Endothelial cell of umbilical vein (primary cell): ENCODE measurements at regions not wholly inside any gene's neighbourhood (a gene's known extent, or its start where the extent isn't known, plus 50 kb on each side); places are given as distances from the start of the nearest gene placed in this dataset.

Experiments
- BruUV-seq: library from RNA; stranded (reverse); fragments of 400-500 nt; replicated peaks from 2 replicates; lab custom pipeline; 2021; lab: Mats Ljungman, UMichigan
- CTCF ChIA-PET: fragments of 300-600, 350-600 bp; sonication (Branson Sonifier 250); formaldehyde crosslinking; loops from one replicate; lab custom pipeline; 2021; ENCODE audit warnings: antibody characterized with exemption, inconsistent platforms; lab: Charles Lee
- POLR2A ChIA-PET: fragments of 300-600, 350-600 bp; sonication (Branson Sonifier 250); formaldehyde crosslinking; loops from one replicate; lab custom pipeline; 2021; ENCODE audit warnings: antibody characterized with exemption, inconsistent platforms; lab: Charles Lee
- DNase-seq: peaks from one replicate; pipeline ENCODE4 v3.0.0-alpha.2; 2011; ENCODE audit warnings: low read depth, low spot score
- FAIRE-seq: peaks from 2 replicates; lab custom pipeline; 2011; peaks lifted over from hg19 to GRCh38; lab: Jason Lieb, UNC
- H2AFZ ChIP-seq: 2 replicates; pipeline ENCODE4 v1.6.0; 2012; ENCODE audit warnings: low read depth, low read length, control low read depth, inconsistent platforms
- H3K27ac ChIP-seq: 2 replicates; pipeline ENCODE4 v1.5.1; 2011; ENCODE audit warnings: low read depth, mild to moderate bottlenecking, control low read depth, low read length, moderate library complexity; ENCODE audit not compliant: insufficient read depth
- H3K27me3 ChIP-seq, 2 experiments: 2 replicates each; pipeline versions ENCODE4 v1.6.0 to v1.6.1; 2011; ENCODE audit warnings: low read length in 2 of 2, mixed read lengths in 1 of 2; ENCODE audit not compliant: control insufficient read depth in 2 of 2, insufficient read depth in 2 of 2
- H3K36me3 ChIP-seq, 2 experiments: 2 replicates in 1 of 2; 3 replicates in 1 of 2; pipeline ENCODE4 v1.5.1; 2011; ENCODE audit warnings: low read length in 2 of 2, mild to moderate bottlenecking in 1 of 2, moderate library complexity in 1 of 2; ENCODE audit not compliant: control insufficient read depth in 2 of 2, insufficient read depth in 2 of 2; ENCODE audit errors: extremely low read depth in 1 of 2
- H3K4me1 ChIP-seq: 3 replicates; pipeline ENCODE4 v1.5.1; 2011; ENCODE audit warnings: mild to moderate bottlenecking, low read length; ENCODE audit not compliant: control insufficient read depth, insufficient read depth; ENCODE audit errors: extremely low read depth
- H3K4me2 ChIP-seq: 2 replicates; pipeline ENCODE4 v1.6.1; 2011; ENCODE audit warnings: low read length, control low read depth, mixed read lengths; ENCODE audit not compliant: insufficient read depth
- H3K4me3 ChIP-seq, 3 experiments: fragments of 200-600 bp in 1 of 3; sonication (generic), shearing (Covaris generic) in 1 of 3; replicated peaks in 1 of 3; 2 replicates each; pipeline ENCODE4 v1.5.1; 2011 to 2016; ENCODE audit warnings: control low read depth in 3 of 3, low read length in 3 of 3, mild to moderate bottlenecking in 2 of 3, inconsistent platforms in 1 of 3, low read depth in 1 of 3, moderate library complexity in 1 of 3; ENCODE audit not compliant: insufficient read depth in 1 of 3
- H3K79me2 ChIP-seq: 2 replicates; pipeline ENCODE4 v1.6.0; 2012; ENCODE audit warnings: low read length, inconsistent platforms; ENCODE audit not compliant: control insufficient read depth, insufficient read depth
- H3K9ac ChIP-seq: replicated peaks from 2 replicates; pipeline ENCODE3; 2011; ENCODE audit warnings: low read length, control low read depth; ENCODE audit not compliant: insufficient read depth; ENCODE audit errors: extremely low read depth
- H3K9me1 ChIP-seq: replicated peaks from 3 replicates; pipeline ENCODE4 v1.6.0; 2011; ENCODE audit warnings: mild to moderate bottlenecking, low read length; ENCODE audit not compliant: control insufficient read depth, insufficient read depth; ENCODE audit errors: extremely low read depth
- H3K9me3 ChIP-seq: replicated peaks from 2 replicates; pipeline ENCODE4 v1.5.1; 2012; ENCODE audit warnings: low read length, inconsistent platforms; ENCODE audit not compliant: control insufficient read depth, insufficient read depth
- H4K20me1 ChIP-seq: replicated peaks from 2 replicates; pipeline ENCODE3; 2011; ENCODE audit warnings: mild to moderate bottlenecking, low read length; ENCODE audit not compliant: control insufficient read depth, insufficient read depth; ENCODE audit errors: extremely low read depth
- CTCF ChIP-seq, 2 donors: IDR thresholded peaks; 1 replicate in 1 of 2; 2 replicates in 1 of 2; pipeline ENCODE4 v1.5.1; 2011; ENCODE audit warnings: low read length in 2 of 2, mild to moderate bottlenecking in 2 of 2, moderate library complexity in 2 of 2, control low read depth in 1 of 2, inconsistent platforms in 1 of 2, low read depth in 1 of 2; ENCODE audit not compliant: insufficient read depth in 1 of 2; ENCODE audit errors: extremely low read depth in 1 of 2
- EZH2 ChIP-seq: IDR thresholded peaks from 2 replicates; pipeline ENCODE4 v1.6.1; 2012; ENCODE audit warnings: borderline replicate concordance, low read depth, mild to moderate bottlenecking, moderate library complexity, low read length, inconsistent platforms; ENCODE audit not compliant: severe bottlenecking
- FOS ChIP-seq: IDR thresholded peaks from 2 replicates; pipeline ENCODE4 v1.6.1; 2011; ENCODE audit warnings: mild to moderate bottlenecking, low read length, moderate library complexity, borderline replicate concordance; ENCODE audit not compliant: insufficient read depth
- GATA2 ChIP-seq: IDR thresholded peaks from 2 replicates; pipeline ENCODE4 v1.7.0; 2011; ENCODE audit warnings: low read depth, mild to moderate bottlenecking, moderate library complexity, mixed read lengths, low read length; ENCODE audit not compliant: insufficient read length, insufficient read depth
- JUN ChIP-seq: IDR thresholded peaks from 2 replicates; pipeline ENCODE4 v1.6.1; 2011; ENCODE audit warnings: borderline replicate concordance, low read depth; ENCODE audit not compliant: insufficient read length, insufficient read depth
- MAX ChIP-seq: IDR thresholded peaks from 2 replicates; pipeline ENCODE4 v1.6.1; 2011; ENCODE audit not compliant: insufficient read depth, insufficient read length
- MYC ChIP-seq: IDR thresholded peaks from one replicate; pipeline ENCODE4 v1.6.1; 2011; ENCODE audit warnings: mild to moderate bottlenecking, low read depth, low read length
- POLR2A ChIP-seq: IDR thresholded peaks from 2 replicates; pipeline ENCODE4 v1.6.1; 2012; ENCODE audit warnings: low read depth, mild to moderate bottlenecking, control low read depth, low read length
- POLR2AphosphoS5 ChIP-seq: IDR thresholded peaks from 2 replicates; pipeline ENCODE4 v1.6.1; 2012; ENCODE audit warnings: low read depth, mild to moderate bottlenecking, control low read depth, low read length, moderate library complexity; ENCODE audit not compliant: insufficient read depth
- dilution Hi-C: fragments of 300-500 bp; cut with MboI; formaldehyde crosslinking; loops from one replicate; pipeline ENCODE4 v1.15.0; 2019; ENCODE audit warnings: low sequenced_read_pairs; ENCODE audit not compliant: extremely low pct_ligation_motif_present
- intact Hi-C: fragments of 100-400 bp; cut with micrococcal nuclease; formaldehyde crosslinking; loops from one replicate; pipeline ENCODE4 v1.10.0; 2022

GRCh38 chr6:148169706-148170105 is 172.9 kb upstream of the SASH1 start:
- dilution Hi-C loops = loop anchor here (25.0 kb wide), 1 partner anchor 657 kb away; the partner anchor contains the start of gene SAMD5
- no peak overlapping the region for H3K9ac ChIP-seq
- no peaks in the 10 kb centered on the region for H3K9me3 ChIP-seq
- no peaks in the 10 kb centered on the region for H3K9me1 ChIP-seq
- DNase-seq (no peak), FAIRE-seq (no peak)
- H3K27ac ChIP-seq = no peak overlapping the region
- H3K4me3 ChIP-seq = no peak overlapping the region
- no peaks in the 10 kb centered on the region for H3K79me2 ChIP-seq
- no peaks in the 10 kb centered on the region for H3K27me3 ChIP-seq
- no peaks in the 10 kb centered on the region for H4K20me1 ChIP-seq
- no TSS peak for BruUV-seq
- H3K36me3 ChIP-seq = no peaks in the 10 kb centered on the region
- ChIA-PET POLR2A (no interaction called here), CTCF (interaction anchor here (0.6 to 3.9 kb wide), 7 partner anchors 10 to 664 kb away, joined by 3 to 39 read pairs (median 4); partner anchors contain the start of gene SAMD5)
- no peak overlapping the region for H2AFZ ChIP-seq
- intact Hi-C loops = loop anchor here (5.0 kb wide), 2 partner anchors 197 to 302 kb away; no protein-coding TSS in a partner anchor
- H3K4me2 ChIP-seq = no peak overlapping the region
- TF ChIP-seq POLR2A (no peak), POLR2AphosphoS5 (no peak), GATA2 (no peak), JUN (no peak), FOS (no peak), MAX (no peak), CTCF (IDR thresholded peaks at IDR 0.05; ENCODE audit: extremely low read depth in 1 of 2, insufficient read depth in 1 of 2, low read depth in 1 of 2, low read length in 2 of 2) (no peak), EZH2 (no peak), MYC (no peak)
- peaks cover 5% of the 10 kb centered on the region for H3K4me1 ChIP-seq
